Ecto neural progenitor cell (in vitro differentiated cells): ENCODE measurements at regions not wholly inside any gene's neighbourhood (a gene's known extent, or its start where the extent isn't known, plus 50 kb on each side); places are given as distances from the start of the nearest gene placed in this dataset.

Experiments
- DNase-seq: peaks from one replicate; pipeline ENCODE4 v3.0.0-alpha.2; 2018; ENCODE audit warnings: low spot score

- DNase-seq = peak; percentile 90
Measured at GRCh38 chr1:212558693-212559480, 49.7 kb upstream of the ATF3 start.
